Smooth muscle cell (in vitro differentiated cells): ENCODE measurements at regions not wholly inside any gene's neighbourhood (a gene's known extent, or its start where the extent isn't known, plus 50 kb on each side); places are given as distances from the start of the nearest gene placed in this dataset.

ENCODE experiments used
- DNase-seq: peaks from one replicate; lab custom pipeline; 2025; ENCODE audit not compliant: unreplicated experiment; lab: John Stamatoyannopoulos, UW
- H2AFZ ChIP-seq: fragments of 200-600 bp; sonication (generic); 2 replicates; pipeline ENCODE4 v1.6.0; 2016; ENCODE audit warnings: antibody characterized with exemption, low read depth, mild to moderate bottlenecking
- H3F3A ChIP-seq: fragments of 200-600 bp; sonication (generic); 2 replicates; pipeline ENCODE4 v1.6.0; 2017; ENCODE audit warnings: antibody characterized with exemption, low read depth
- H3K27ac ChIP-seq: fragments of 200-600 bp; sonication (generic); 2 replicates; pipeline ENCODE4 v1.5.1; 2016; ENCODE audit warnings: low read depth, mild to moderate bottlenecking
- H3K27me3 ChIP-seq: fragments of 200-600 bp; sonication (generic); 2 replicates; pipeline ENCODE4 v1.6.1; 2016; ENCODE audit warnings: low read depth, mild to moderate bottlenecking
- H3K36me3 ChIP-seq: fragments of 200-600 bp; sonication (generic); 2 replicates; pipeline ENCODE4 v1.5.1; 2016; ENCODE audit warnings: low read depth
- H3K4me1 ChIP-seq: fragments of 200-600 bp; sonication (generic); 2 replicates; pipeline ENCODE4 v1.5.1; 2016; ENCODE audit warnings: low read depth
- H3K4me2 ChIP-seq: fragments of 200-600 bp; sonication (generic); 2 replicates; pipeline ENCODE4 v1.6.0; 2016; ENCODE audit warnings: mild to moderate bottlenecking
- H3K4me3 ChIP-seq: fragments of 200-600 bp; sonication (generic); 2 replicates; pipeline ENCODE4 v1.5.1; 2016; ENCODE audit warnings: mild to moderate bottlenecking
- H3K79me2 ChIP-seq: fragments of 200-600 bp; sonication (generic); 2 replicates; pipeline ENCODE4 v1.6.0; 2016; ENCODE audit warnings: low read depth, mild to moderate bottlenecking
- H3K9ac ChIP-seq: fragments of 200-600 bp; sonication (generic); 2 replicates; pipeline ENCODE4 v1.6.0; 2016; ENCODE audit warnings: low read depth
- H3K9me3 ChIP-seq: fragments of 200-600 bp; sonication (generic); replicated peaks from 2 replicates; pipeline ENCODE4 v1.5.1; 2016; ENCODE audit warnings: low read depth
- H4K20me1 ChIP-seq: fragments of 200-600 bp; sonication (generic); 2 replicates; pipeline ENCODE4 v1.6.0; 2016; ENCODE audit warnings: low read depth
- WGBS: methylation state at CpG from one replicate; pipeline ENCODE4 v1.1.7; 2016; ENCODE audit warnings: low lambda C conversion rate; 5-methylcytosine and 5-hydroxymethylcytosine counted together
- TF ChIP-seq, protein P1 (sequence below): fragments of 200-600 bp; sonication (generic); IDR thresholded peaks from 2 replicates; pipeline ENCODE4 v1.5.1; 2017; ENCODE audit warnings: borderline replicate concordance, mild to moderate bottlenecking, antibody characterized with exemption; ENCODE audit not compliant: insufficient read depth, poor library complexity, severe bottlenecking

GRCh38 chr12:58286353-58286752, 345.0 kb downstream of the ATP23 start:
- H3K27ac ChIP-seq: no peak overlapping the region
- TF ChIP-seq, protein P1, sequence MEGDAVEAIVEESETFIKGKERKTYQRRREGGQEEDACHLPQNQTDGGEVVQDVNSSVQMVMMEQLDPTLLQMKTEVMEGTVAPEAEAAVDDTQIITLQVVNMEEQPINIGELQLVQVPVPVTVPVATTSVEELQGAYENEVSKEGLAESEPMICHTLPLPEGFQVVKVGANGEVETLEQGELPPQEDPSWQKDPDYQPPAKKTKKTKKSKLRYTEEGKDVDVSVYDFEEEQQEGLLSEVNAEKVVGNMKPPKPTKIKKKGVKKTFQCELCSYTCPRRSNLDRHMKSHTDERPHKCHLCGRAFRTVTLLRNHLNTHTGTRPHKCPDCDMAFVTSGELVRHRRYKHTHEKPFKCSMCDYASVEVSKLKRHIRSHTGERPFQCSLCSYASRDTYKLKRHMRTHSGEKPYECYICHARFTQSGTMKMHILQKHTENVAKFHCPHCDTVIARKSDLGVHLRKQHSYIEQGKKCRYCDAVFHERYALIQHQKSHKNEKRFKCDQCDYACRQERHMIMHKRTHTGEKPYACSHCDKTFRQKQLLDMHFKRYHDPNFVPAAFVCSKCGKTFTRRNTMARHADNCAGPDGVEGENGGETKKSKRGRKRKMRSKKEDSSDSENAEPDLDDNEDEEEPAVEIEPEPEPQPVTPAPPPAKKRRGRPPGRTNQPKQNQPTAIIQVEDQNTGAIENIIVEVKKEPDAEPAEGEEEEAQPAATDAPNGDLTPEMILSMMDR: no peak
- no peaks in the 10 kb centered on the region for H3F3A ChIP-seq
- no peak overlapping the region for H3K4me3 ChIP-seq
- DNase-seq: no peak
- H3K79me2 ChIP-seq: no peaks in the 10 kb centered on the region
- H2AFZ ChIP-seq: no peak overlapping the region
- H4K20me1 ChIP-seq: no peaks in the 10 kb centered on the region
- no peaks in the 10 kb centered on the region for H3K27me3 ChIP-seq
- H3K9me3 ChIP-seq: no peaks in the 10 kb centered on the region
- H3K9ac ChIP-seq: no peak overlapping the region
- H3K4me2 ChIP-seq: no peak overlapping the region
- H3K36me3 ChIP-seq: no peaks in the 10 kb centered on the region
- H3K4me1 ChIP-seq: no peaks in the 10 kb centered on the region

- H3K9me3 ChIP-seq: no peaks in the 10 kb centered on the region
- no peak for DNase-seq
- H3K9ac ChIP-seq: no peak overlapping the region
- no peaks in the 10 kb centered on the region for H3F3A ChIP-seq
- TF ChIP-seq, protein P1: no peak
- H3K36me3 ChIP-seq: no peaks in the 10 kb centered on the region
- H3K27me3 ChIP-seq: no peaks in the 10 kb centered on the region
- no peak overlapping the region for H3K4me2 ChIP-seq
- no peaks in the 10 kb centered on the region for H4K20me1 ChIP-seq
- no peak overlapping the region for H2AFZ ChIP-seq
- H3K4me3 ChIP-seq: no peak overlapping the region
- H3K79me2 ChIP-seq: no peaks in the 10 kb centered on the region
- H3K4me1 ChIP-seq: no peaks in the 10 kb centered on the region
- no peak overlapping the region for H3K27ac ChIP-seq
- WGBS: 95% methylated on average over 6 of the region's 6 CpGs
Observed at GRCh38 chr12:58288190-58288589, 346.8 kb downstream of the ATP23 start.

DNA sequence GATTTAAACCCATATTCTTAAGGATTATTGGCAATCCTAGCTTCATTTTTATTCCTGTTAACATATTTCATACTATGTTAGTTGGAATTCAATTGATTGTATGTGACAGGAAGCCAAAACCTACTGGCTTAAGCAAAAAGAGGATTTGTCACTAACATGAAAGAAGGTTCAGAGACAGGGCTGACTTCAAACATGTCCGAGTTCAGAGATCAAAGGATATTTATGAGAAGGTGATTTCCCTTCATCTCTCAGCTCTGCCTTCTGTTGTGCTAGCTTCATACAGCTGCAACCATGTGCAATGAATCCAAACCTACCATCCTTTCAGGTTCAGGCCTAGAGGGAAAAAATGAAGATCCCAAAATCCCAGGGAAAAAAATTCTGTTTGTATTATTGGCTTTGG, 349.7 kb downstream of the ATP23 start:
- no peak overlapping the region for H2AFZ ChIP-seq

More for the DNA sequence above, 349.7 kb downstream of the ATP23 start:
- 90% methylated on average over 1 of the region's 1 CpG for WGBS
- H3K4me1 ChIP-seq: no peaks in the 10 kb centered on the region
- no peaks in the 10 kb centered on the region for H3K9me3 ChIP-seq
- no peak overlapping the region for H3K9ac ChIP-seq
- no peaks in the 10 kb centered on the region for H3K27me3 ChIP-seq
- no peak overlapping the region for H3K27ac ChIP-seq
- H3K36me3 ChIP-seq: no peaks in the 10 kb centered on the region
- no peaks in the 10 kb centered on the region for H3F3A ChIP-seq
- no peaks in the 10 kb centered on the region for H4K20me1 ChIP-seq
- no peak for DNase-seq
- no peak overlapping the region for H3K4me3 ChIP-seq
- H3K4me2 ChIP-seq: no peak overlapping the region
- no peaks in the 10 kb centered on the region for H3K79me2 ChIP-seq
- TF ChIP-seq, protein P1: no peak
